Adrenal gland (tissue), 5 donors: ENCODE measurements at regions not wholly inside any gene's neighbourhood (a gene's known extent, or its start where the extent isn't known, plus 50 kb on each side); places are given as distances from the start of the nearest gene placed in this dataset.

Experiments used
- CTCF ChIP-seq, 6 experiments: fragments of 450-650 bp in 4 of 6; fragments of 200-600 bp in 2 of 6; sonication (generic) in 1 of 6; IDR thresholded peaks; 1 replicate in 5 of 6; 2 replicates in 1 of 6; pipeline versions ENCODE4 v1.5.1 to v1.8.0; 2016 to 2021; ENCODE audit warnings: antibody characterized with exemption in 6 of 6, mild to moderate bottlenecking in 2 of 6, moderate library complexity in 1 of 6
- POLR2A ChIP-seq, 2 donors: fragments of 450-650 bp; IDR thresholded peaks; one replicate each; pipeline ENCODE4 v1.6.1; 2017; ENCODE audit warnings: antibody characterized with exemption in 2 of 2, mild to moderate bottlenecking in 2 of 2, moderate library complexity in 1 of 2
- donor health status: DM: no; HTN: no; CAD: no.

GRCh38 chr11:92322225-92322624, 97.6 kb downstream of the FAT3 start:
- TF ChIP-seq POLR2A (IDR thresholded peaks at IDR 0.05) (no peak), CTCF (IDR thresholded peaks at IDR 0.05) (no peak)
